ENCODE measurements at regions not wholly inside any gene's neighbourhood (a gene's known extent, or its start where the extent isn't known, plus 50 kb on each side); places are given as distances from the start of the nearest gene placed in this dataset.

- no peak for TF ChIP-seq SIN3A (IDR thresholded peaks at IDR 0.05; ENCODE audit: borderline replicate concordance, insufficient read depth, low read depth, low read length)
- no peaks in the 10 kb centered on the region for H3K4me1 ChIP-seq (ENCODE audit: control insufficient read depth, insufficient read depth, low read length)
- BruUV-seq (replicated peaks) = no TSS peak
- intact Hi-C loops (cut with micrococcal nuclease; ENCODE audit: unreplicated experiment) = no loop called here
- DNase-seq (ENCODE audit: low read depth, low spot score) (no peak), ATAC-seq (no peak)
- H3K27ac ChIP-seq (ENCODE audit: low read length) = no peak overlapping the region
- no peak overlapping the region for H3K4me3 ChIP-seq (ENCODE audit: low read depth in 2 of 2, low read length in 2 of 2)
- POLR2A ChIA-PET = interaction anchor here (0.6 kb wide), 1 partner anchor 437 kb away, joined by 21 read pairs; no protein-coding TSS in a partner anchor
- in situ Hi-C loops (cut with HindIII; ENCODE audit: low pct_unique_long_range_greater_than_20kb, low sequenced_read_pairs) = no loop called here
- CTCF ChIA-PET = no interaction called here
- no peaks in the 10 kb centered on the region for H3K9me3 ChIP-seq (ENCODE audit: control insufficient read depth, insufficient read depth, low read depth, low read length)
- H3K27me3 ChIP-seq (ENCODE audit: control insufficient read depth, insufficient read depth, low read length) = 0 out of 2 replicates have a peak, but pooled peaks cover 3% of the 10 kb centered on the region
- H3K36me3 ChIP-seq (ENCODE audit: control insufficient read depth, insufficient read depth, low read length) = no peaks in the 10 kb centered on the region
Observed at GRCh38 chr1:229136822-229137221, 134.1 kb upstream of the RAB4A start.

DNA sequence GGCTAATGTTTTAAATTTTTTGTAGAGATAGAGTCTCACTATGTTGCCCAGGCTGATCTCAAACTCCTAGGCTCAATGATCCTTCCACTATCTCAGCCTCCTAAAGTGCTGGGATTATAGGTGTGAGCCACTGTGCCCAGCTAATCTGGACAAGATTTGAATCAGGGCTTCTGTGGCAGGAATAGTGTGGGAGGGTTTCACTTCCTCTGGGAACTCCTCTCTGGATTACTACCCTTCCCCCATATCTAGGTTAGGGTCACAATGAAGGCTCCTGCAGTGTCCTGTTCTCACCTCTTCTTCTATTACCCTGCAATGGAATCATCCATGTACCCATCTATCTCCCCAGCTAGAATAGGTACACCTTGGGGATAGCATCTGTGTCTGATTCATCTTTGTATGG is 133.6 kb upstream of the RAB4A start:
- Histone ChIP-seq H3K4me3 (ENCODE audit: low read depth in 2 of 2, low read length in 2 of 2) (no peak overlapping the region), H3K27me3 (ENCODE audit: control insufficient read depth, insufficient read depth, low read length) (0 out of 2 replicates have a peak, but pooled peaks cover 3% of the 10 kb centered on the region), H3K9me3 (ENCODE audit: control insufficient read depth, insufficient read depth, low read depth, low read length) (no peaks in the 10 kb centered on the region), H3K27ac (ENCODE audit: low read length) (no peak overlapping the region), H3K36me3 (ENCODE audit: control insufficient read depth, insufficient read depth, low read length) (no peaks in the 10 kb centered on the region), H3K4me1 (ENCODE audit: control insufficient read depth, insufficient read depth, low read length) (no peaks in the 10 kb centered on the region)
- in situ Hi-C loops (cut with HindIII; ENCODE audit: low pct_unique_long_range_greater_than_20kb, low sequenced_read_pairs) (no loop called here), intact Hi-C loops (cut with micrococcal nuclease; ENCODE audit: unreplicated experiment) (no loop called here)
- ChIA-PET POLR2A (interaction anchor here (0.6 kb wide), 1 partner anchor 438 kb away, joined by 21 read pairs; no protein-coding TSS in a partner anchor), CTCF (no interaction called here)
- DNase-seq (ENCODE audit: low read depth, low spot score) (no peak), ATAC-seq (no peak)
- TF ChIP-seq REST (IDR thresholded peaks at IDR 0.05; ENCODE audit: insufficient read depth in 1 of 2, low read depth in 2 of 2, low read length in 1 of 2) = no peak
- TF ChIP-seq TCF7L2 (IDR thresholded peaks at IDR 0.05; ENCODE audit: low read depth, low read length) = no peak
- no peak for TF ChIP-seq SIN3A (IDR thresholded peaks at IDR 0.05; ENCODE audit: borderline replicate concordance, insufficient read depth, low read depth, low read length)
- TF ChIP-seq CTCF (IDR thresholded peaks at IDR 0.05) = no peak
- TF ChIP-seq POLR2AphosphoS5 (IDR thresholded peaks at IDR 0.05; ENCODE audit: low read depth, low read length) = no peak
- BruUV-seq (replicated peaks) = no TSS peak

DNA sequence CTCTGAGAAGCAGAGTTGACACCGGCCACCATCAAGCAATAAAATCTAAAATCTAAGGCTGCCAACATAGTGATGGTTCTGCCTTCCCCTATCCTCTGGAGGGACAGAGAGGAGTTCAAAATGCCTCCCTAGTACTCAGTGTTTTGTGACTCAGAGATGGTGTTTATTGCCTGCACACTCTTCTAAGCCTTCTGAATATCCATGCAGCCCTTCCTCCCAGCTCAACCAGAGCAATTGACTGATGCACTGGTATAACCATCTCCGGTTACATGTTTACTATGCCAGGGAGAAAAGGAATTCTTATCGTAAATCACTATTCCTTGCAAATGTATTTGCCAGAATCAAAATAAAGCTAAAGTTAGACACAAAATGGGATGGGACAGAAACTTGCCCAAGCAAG is 132.9 kb upstream of the RAB4A start:
- Histone ChIP-seq H3K9me3 (ENCODE audit: control insufficient read depth, insufficient read depth, low read depth, low read length) (no peaks in the 10 kb centered on the region), H3K27ac (ENCODE audit: low read length) (no peak overlapping the region), H3K4me3 (ENCODE audit: low read depth in 2 of 2, low read length in 2 of 2) (no peak overlapping the region), H3K27me3 (ENCODE audit: control insufficient read depth, insufficient read depth, low read length) (0 out of 2 replicates have a peak, but pooled peaks cover 3% of the 10 kb centered on the region), H3K36me3 (ENCODE audit: control insufficient read depth, insufficient read depth, low read length) (no peaks in the 10 kb centered on the region), H3K4me1 (ENCODE audit: control insufficient read depth, insufficient read depth, low read length) (no peaks in the 10 kb centered on the region)
- no peak for ATAC-seq
- ChIA-PET CTCF (no interaction called here), POLR2A (no interaction called here)
- intact Hi-C loops (cut with micrococcal nuclease; ENCODE audit: unreplicated experiment) = no loop called here
- no TSS peak for BruUV-seq (replicated peaks)
- no peak for DNase-seq (ENCODE audit: low read depth, low spot score)
- TF ChIP-seq POLR2AphosphoS5 (IDR thresholded peaks at IDR 0.05; ENCODE audit: low read depth, low read length) (no peak), CTCF (IDR thresholded peaks at IDR 0.05) (no peak), REST (IDR thresholded peaks at IDR 0.05; ENCODE audit: insufficient read depth in 1 of 2, low read depth in 2 of 2, low read length in 1 of 2) (no peak), SIN3A (IDR thresholded peaks at IDR 0.05; ENCODE audit: borderline replicate concordance, insufficient read depth, low read depth, low read length) (no peak), TCF7L2 (IDR thresholded peaks at IDR 0.05; ENCODE audit: low read depth, low read length) (no peak)
- in situ Hi-C loops (cut with HindIII; ENCODE audit: low pct_unique_long_range_greater_than_20kb, low sequenced_read_pairs) = no loop called here

Data from Panc1 (cell line).